NCI-H1048 (cell line): ENCODE measurements at regions not wholly inside any gene's neighbourhood (a gene's known extent, or its start where the extent isn't known, plus 50 kb on each side); places are given as distances from the start of the nearest gene placed in this dataset.
"Not testable (repeated sequence)": the region's sequence is repeated elsewhere in the genome, so short reads cannot be mapped to it uniquely, and the experiment has no call there.

Experiments used
- DNase-seq: peaks from one replicate; lab custom pipeline; 2025; lab: John Stamatoyannopoulos, UW

DNA sequence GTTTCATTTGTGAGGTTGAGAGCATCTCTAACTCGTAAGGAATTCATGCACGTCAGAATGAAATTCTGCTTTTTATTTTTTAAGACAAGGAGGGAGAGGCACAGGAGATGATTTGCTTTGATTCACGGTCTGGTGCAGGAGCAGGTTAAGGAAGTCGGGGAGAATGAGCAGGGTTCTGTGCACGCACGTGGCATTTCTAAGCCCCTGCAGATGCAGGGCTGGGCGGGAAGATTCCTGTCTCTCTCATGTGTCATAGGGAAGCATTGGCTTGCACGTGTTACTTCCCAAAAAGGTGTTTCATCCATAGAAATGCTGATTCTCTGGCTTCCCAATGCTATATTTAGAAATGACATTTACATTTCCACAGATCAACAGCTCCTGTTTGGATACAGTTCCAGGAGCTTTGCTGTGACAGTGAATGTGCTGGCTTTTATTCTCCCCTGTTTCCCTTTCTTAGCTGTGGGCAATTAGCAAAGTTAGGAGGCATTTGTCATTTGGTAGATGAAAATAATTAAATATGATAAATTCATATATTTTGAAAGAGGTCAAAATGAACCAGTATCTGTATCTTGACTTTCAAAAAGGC lies 119.7 kb upstream of the ZFP64 start:
- DNase-seq: no peak

- DNase-seq: no peak
Measured at GRCh38 chr20:52309181-52309580, 117.6 kb upstream of the ZFP64 start.

GRCh38 chr20:52306477-52306876 lies 114.9 kb upstream of the ZFP64 start:
- no peak for DNase-seq

DNA sequence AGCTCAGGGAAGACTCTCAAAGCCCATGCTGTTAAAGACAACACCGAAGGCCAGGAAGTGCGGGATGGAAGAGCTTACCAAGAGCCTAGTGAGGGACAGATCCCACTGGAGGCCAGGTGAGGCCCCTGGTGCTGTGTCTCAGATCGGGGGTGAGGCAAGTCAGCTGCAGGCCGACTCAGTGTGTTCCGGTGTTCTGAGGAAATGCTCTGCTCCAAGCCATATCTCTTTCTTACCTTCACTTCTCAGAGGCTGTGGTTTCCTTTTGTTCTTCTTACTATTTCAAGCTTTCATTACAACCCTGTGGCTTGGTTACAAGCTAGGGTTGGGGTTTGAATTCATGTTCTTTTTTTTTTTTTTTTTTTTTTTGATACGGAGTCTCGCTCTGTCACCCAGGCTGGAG lies 114.3 kb upstream of the ZFP64 start:
- DNase-seq: no peak

GRCh38 chr20:52305024-52305645 lies 113.6 kb upstream of the ZFP64 start:
- DNase-seq: no peak

- DNase-seq: no peak
Measured at GRCh38 chr20:52303281-52303950, 111.8 kb upstream of the ZFP64 start.

- no peak for DNase-seq
Measured at GRCh38 chr20:52302736-52303135, 111.2 kb upstream of the ZFP64 start.

DNA sequence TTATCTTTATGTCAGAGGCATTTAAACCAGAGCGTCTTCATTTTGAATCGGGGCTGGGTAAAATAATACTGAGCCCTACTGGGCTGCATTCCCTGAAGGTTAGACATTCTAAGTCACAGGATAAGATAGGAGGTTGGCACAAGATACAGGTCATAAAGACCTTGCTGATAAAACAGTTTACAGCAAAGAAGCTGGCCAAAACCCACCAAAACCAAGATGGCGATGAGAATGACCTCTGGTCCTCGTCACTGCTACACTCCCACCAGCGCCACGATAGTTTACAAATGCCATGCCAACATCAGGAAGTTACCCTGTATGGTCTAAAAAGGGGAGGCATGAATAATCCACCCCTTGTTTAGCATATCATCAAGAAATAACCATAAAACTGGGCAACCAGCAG lies 110.5 kb upstream of the ZFP64 start:
- not testable (repeated sequence) for DNase-seq

- no peak for DNase-seq
Measured at GRCh38 chr20:52295556-52295955, 104.0 kb upstream of the ZFP64 start.

- no peak for DNase-seq
Measured at GRCh38 chr20:52294106-52294628, 102.6 kb upstream of the ZFP64 start.

- no peak for DNase-seq
Measured at GRCh38 chr20:52291109-52291508, 99.5 kb upstream of the ZFP64 start.

GRCh38 chr20:52290569-52290968 lies 99.0 kb upstream of the ZFP64 start:
- DNase-seq: no peak

GRCh38 chr20:52289956-52290565 lies 98.5 kb upstream of the ZFP64 start:
- DNase-seq: no peak

DNA sequence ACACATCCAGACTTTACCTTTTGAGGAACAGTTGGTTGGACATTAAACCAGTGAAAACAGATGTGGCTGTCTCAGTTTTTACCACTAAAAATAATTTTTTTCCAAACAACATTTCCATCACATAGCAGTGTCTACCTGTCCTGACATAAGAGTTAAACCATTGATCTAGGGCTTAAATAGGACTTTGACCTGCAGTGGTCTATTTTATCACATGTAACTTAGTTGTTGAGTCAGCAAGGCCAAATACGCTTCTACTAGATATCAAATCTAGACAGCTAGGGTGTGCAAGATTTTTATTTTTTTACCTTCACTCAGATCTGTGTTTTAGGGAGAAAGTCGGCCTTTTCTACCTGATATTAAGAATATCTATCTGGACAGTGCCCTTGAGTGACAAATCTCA lies 88.8 kb upstream of the ZFP64 start:
- DNase-seq: no peak

DNA sequence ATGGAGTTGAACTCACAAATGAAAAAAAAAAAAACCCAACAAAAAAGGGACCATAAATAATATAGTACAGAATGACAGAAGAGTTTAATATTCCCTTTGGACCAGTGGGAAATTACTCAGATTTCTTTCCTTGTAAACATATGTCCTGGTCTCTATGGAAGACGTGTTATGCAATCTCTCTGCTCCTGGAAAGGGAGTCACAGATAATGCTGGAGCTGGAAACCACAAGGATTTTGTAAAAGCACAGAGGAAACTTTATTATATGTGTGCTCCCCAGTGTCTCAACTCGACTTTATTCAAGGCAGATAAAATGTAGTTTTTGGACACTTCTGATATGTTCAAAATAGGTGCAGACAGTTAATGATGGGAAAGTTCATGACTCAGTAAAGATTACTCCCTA lies 88.1 kb upstream of the ZFP64 start:
- no peak for DNase-seq

GRCh38 chr20:52275181-52275691 lies 83.7 kb upstream of the ZFP64 start:
- no peak for DNase-seq

DNA sequence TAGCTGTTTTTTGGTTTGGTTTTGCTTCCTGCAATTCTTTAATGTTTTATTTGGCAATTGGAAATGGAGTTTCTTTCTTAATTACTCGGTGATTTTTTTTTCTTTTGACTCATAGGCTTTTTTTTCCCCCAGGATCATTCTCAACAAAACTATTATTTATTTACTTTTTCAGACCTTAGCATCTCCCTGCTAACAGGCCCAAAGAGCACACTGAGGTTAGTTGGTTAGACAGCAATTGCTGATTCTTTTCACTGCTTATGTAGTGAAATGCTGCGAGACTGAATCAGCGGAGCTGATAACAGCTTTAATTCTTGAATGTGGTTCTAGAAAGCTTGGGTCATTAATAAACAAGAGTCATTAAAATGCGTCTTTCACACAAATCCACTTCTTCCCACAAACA lies 79.1 kb upstream of the ZFP64 start:
- no peak for DNase-seq

- DNase-seq: no peak
Measured at GRCh38 chr20:52270001-52270606, 78.5 kb upstream of the ZFP64 start.

DNA sequence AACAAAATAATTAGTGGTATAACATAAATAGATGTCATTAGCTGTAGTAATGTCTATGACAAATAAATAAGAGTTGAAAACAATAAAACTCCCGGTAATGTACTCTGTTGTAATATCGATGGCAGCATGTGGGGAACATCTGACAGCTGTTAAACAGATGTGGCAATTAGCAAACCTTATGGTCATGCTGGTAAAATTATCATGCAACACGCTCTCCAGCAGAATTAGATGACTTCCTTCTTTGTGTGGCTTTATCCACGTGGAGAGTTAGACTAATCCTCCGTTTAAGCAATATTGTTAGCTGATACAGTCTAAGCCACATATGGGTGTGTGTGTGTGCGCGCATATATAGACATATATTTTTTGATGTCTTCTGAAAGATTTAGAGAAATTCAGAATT lies 77.7 kb upstream of the ZFP64 start:
- no peak for DNase-seq

- no peak for DNase-seq
Measured at GRCh38 chr20:52268184-52268749, 76.7 kb upstream of the ZFP64 start.

GRCh38 chr20:52267418-52267817 lies 75.8 kb upstream of the ZFP64 start:
- DNase-seq: no peak

DNA sequence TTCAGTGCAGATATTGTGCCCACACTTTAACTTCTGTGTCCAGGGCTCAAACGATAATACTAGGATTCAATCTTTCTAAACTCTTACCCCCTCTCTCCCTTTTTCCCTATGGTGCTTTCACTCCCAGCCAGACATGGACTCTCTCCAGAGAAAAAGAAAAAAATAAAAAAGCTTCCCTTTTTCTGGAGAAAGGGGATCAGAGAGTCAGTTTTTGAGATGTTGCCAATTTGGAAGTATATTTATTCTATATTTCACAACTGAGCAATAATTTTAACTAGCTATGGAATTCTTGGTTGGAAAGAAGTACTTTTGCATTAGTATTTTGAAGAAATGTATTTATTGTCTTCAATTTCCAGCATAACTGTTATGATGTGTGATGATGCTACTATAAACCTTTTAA lies 72.2 kb upstream of the ZFP64 start:
- DNase-seq: no peak
